ENCODE measurements at regions not wholly inside any gene's neighbourhood (a gene's known extent, or its start where the extent isn't known, plus 50 kb on each side); places are given as distances from the start of the nearest gene placed in this dataset.

GRCh38 chr12:84305144-84305543 is 607.5 kb downstream of the SLC6A15 start:
- TF ChIP-seq TAF1 (conservative IDR thresholded peaks at IDR 0.05) (no peak), RAD21 (IDR thresholded peaks at IDR 0.05) (no peak), SP1 (IDR thresholded peaks at IDR 0.05) (no peak), GABPA (IDR thresholded peaks at IDR 0.05 in 1 of 2, conservative IDR thresholded peaks at IDR 0.05 in 1 of 2) (no peak), EGR1 (IDR thresholded peaks at IDR 0.05; ENCODE audit: low read depth in 2 of 2) (no peak)
- TF ChIP-seq, protein P1, sequence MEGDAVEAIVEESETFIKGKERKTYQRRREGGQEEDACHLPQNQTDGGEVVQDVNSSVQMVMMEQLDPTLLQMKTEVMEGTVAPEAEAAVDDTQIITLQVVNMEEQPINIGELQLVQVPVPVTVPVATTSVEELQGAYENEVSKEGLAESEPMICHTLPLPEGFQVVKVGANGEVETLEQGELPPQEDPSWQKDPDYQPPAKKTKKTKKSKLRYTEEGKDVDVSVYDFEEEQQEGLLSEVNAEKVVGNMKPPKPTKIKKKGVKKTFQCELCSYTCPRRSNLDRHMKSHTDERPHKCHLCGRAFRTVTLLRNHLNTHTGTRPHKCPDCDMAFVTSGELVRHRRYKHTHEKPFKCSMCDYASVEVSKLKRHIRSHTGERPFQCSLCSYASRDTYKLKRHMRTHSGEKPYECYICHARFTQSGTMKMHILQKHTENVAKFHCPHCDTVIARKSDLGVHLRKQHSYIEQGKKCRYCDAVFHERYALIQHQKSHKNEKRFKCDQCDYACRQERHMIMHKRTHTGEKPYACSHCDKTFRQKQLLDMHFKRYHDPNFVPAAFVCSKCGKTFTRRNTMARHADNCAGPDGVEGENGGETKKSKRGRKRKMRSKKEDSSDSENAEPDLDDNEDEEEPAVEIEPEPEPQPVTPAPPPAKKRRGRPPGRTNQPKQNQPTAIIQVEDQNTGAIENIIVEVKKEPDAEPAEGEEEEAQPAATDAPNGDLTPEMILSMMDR (IDR thresholded peaks at IDR 0.05; ENCODE audit: low read depth, low read length, missing input control), result no peak
- TF ChIP-seq, protein P2, sequence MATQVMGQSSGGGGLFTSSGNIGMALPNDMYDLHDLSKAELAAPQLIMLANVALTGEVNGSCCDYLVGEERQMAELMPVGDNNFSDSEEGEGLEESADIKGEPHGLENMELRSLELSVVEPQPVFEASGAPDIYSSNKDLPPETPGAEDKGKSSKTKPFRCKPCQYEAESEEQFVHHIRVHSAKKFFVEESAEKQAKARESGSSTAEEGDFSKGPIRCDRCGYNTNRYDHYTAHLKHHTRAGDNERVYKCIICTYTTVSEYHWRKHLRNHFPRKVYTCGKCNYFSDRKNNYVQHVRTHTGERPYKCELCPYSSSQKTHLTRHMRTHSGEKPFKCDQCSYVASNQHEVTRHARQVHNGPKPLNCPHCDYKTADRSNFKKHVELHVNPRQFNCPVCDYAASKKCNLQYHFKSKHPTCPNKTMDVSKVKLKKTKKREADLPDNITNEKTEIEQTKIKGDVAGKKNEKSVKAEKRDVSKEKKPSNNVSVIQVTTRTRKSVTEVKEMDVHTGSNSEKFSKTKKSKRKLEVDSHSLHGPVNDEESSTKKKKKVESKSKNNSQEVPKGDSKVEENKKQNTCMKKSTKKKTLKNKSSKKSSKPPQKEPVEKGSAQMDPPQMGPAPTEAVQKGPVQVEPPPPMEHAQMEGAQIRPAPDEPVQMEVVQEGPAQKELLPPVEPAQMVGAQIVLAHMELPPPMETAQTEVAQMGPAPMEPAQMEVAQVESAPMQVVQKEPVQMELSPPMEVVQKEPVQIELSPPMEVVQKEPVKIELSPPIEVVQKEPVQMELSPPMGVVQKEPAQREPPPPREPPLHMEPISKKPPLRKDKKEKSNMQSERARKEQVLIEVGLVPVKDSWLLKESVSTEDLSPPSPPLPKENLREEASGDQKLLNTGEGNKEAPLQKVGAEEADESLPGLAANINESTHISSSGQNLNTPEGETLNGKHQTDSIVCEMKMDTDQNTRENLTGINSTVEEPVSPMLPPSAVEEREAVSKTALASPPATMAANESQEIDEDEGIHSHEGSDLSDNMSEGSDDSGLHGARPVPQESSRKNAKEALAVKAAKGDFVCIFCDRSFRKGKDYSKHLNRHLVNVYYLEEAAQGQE (IDR thresholded peaks at IDR 0.05), result no peak
